Pancreas (tissue), 10 donors: ENCODE measurements at regions not wholly inside any gene's neighbourhood (a gene's known extent, or its start where the extent isn't known, plus 50 kb on each side); places are given as distances from the start of the nearest gene placed in this dataset.

Source experiments
- ATAC-seq, 4 donors: fragments of 200-7000 bp; cut with Tn5 transposase; one replicate each; pipeline versions ENCODE4 v1.8.0 to v1.9.1; 2020; ENCODE audit warnings: mild to moderate bottlenecking in 4 of 4, moderate library complexity in 4 of 4
- DNase-seq, 6 donors: peaks; one replicate each; pipeline ENCODE4 v3.0.0-alpha.2; 2020
- FAIRE-seq: peaks from 2 replicates; lab custom pipeline; 2012; peaks lifted over from hg19 to GRCh38; lab: Jason Lieb, UNC
- H3K27ac ChIP-seq, 4 donors: fragments of 200-600 bp; sonication (generic); 1 replicate in 3 of 4; 2 replicates in 1 of 4; pipeline versions ENCODE4 v1.5.0 to v1.8.0; 2020
- H3K27me3 ChIP-seq, 4 donors: fragments of 200-600 bp; one replicate each; pipeline ENCODE4 v1.8.0; 2021
- H3K36me3 ChIP-seq, 3 donors: fragments of 200-600 bp; sonication (generic) in 1 of 3; one replicate each; pipeline versions ENCODE4 v1.5.0 to v1.8.0; 2020 to 2021
- H3K4me1 ChIP-seq, 3 donors: fragments of 200-600 bp; one replicate each; pipeline ENCODE4 v1.8.0; 2021
- H3K4me3 ChIP-seq, 4 donors: fragments of 200-600 bp; sonication (generic) in 2 of 4; one replicate each; pipeline versions ENCODE4 v1.5.0 to v1.8.0; 2020 to 2021
- H3K9me3 ChIP-seq, 4 donors: fragments of 200-600 bp; one replicate each; pipeline ENCODE4 v1.8.0; 2021
- CTCF ChIP-seq, 4 donors: fragments of 200-600 bp; sonication (generic) in 3 of 4; IDR thresholded peaks; one replicate each; pipeline versions ENCODE4 v1.5.0 to v1.8.0; 2021; ENCODE audit warnings: antibody characterized with exemption in 4 of 4
- WGBS, 2 donors: extraction: QIAGEN DNeasy Blood & Tissue Kit; methylation state at CpG; one replicate each; pipeline ENCODE4 v1.1.7; 2013; 5-methylcytosine and 5-hydroxymethylcytosine counted together
- intact Hi-C, 3 donors: fragments of 100-400 bp; cut with DNase I; formaldehyde crosslinking; loops; one replicate each; pipeline versions ENCODE4 v1.11.1 to v1.14.2; 2022
- donor health status: healthy with polysubstance abuse.
- donor health status: DM: no; HTN: no; CAD: no; lungs with moderate emphysema.
- donor health status: DM: no; HTN: no; CAD: no.
- donor health status: control.
- donor health status: control.
- donor health status: Bipolar disorder and iron deficiency.
- donor health status: DM: yes; HTN: yes; CAD: no.
- donor health status: DM: no; HTN: no; CAD: no.
- donor health status: DM: no; HTN: no; CAD: no.
- donor health status: DM: yes; HTN: yes; CAD: no.

- intact Hi-C loops, result no loop called here
- 59 to 65% methylated on average over 5 of the region's 5 CpGs for WGBS, 2 donors
- ATAC-seq, result no peak
- no peaks in the 10 kb centered on the region for H3K4me1 ChIP-seq
- H3K27me3 ChIP-seq, result no peaks in the 10 kb centered on the region
- no peak for DNase-seq
- H3K27ac ChIP-seq, result no peak overlapping the region
- no peaks in the 10 kb centered on the region for H3K9me3 ChIP-seq
- H3K36me3 ChIP-seq, result no peaks in the 10 kb centered on the region
- no peak for FAIRE-seq
- TF ChIP-seq CTCF (IDR thresholded peaks at IDR 0.05), result no peak
- H3K4me3 ChIP-seq, result no peak overlapping the region
Measured at GRCh38 chr10:58898854-58899573, 277.4 kb upstream of the PHYHIPL start.

GRCh38 chr10:58901092-58901646, 275.3 kb upstream of the PHYHIPL start:
- Histone ChIP-seq H3K27me3 (no peaks in the 10 kb centered on the region), H3K4me3 (no peak overlapping the region), H3K9me3 (no peaks in the 10 kb centered on the region), H3K4me1 (no peaks in the 10 kb centered on the region), H3K36me3 (no peaks in the 10 kb centered on the region), H3K27ac (no peak overlapping the region)
- no peak for FAIRE-seq
- TF ChIP-seq CTCF (IDR thresholded peaks at IDR 0.05), result no peak
- no peak for ATAC-seq
- intact Hi-C loops, result no loop called here
- 84 to 95% methylated on average over 2 of the region's 2 CpGs for WGBS, 2 donors
- no peak for DNase-seq

GRCh38 chr10:58903071-58903470, 273.4 kb upstream of the PHYHIPL start:
- ATAC-seq, result no peak
- intact Hi-C loops, result no loop called here
- WGBS, 2 donors, result 81 to 91% methylated on average over 1 of the region's 1 CpG
- no peaks in the 10 kb centered on the region for H3K27me3 ChIP-seq
- no peaks in the 10 kb centered on the region for H3K9me3 ChIP-seq
- TF ChIP-seq CTCF (IDR thresholded peaks at IDR 0.05), result no peak
- DNase-seq, result no peak
- H3K36me3 ChIP-seq, result no peaks in the 10 kb centered on the region
- H3K4me1 ChIP-seq, result no peaks in the 10 kb centered on the region
- H3K4me3 ChIP-seq, result no peak overlapping the region
- no peak for FAIRE-seq
- no peak overlapping the region for H3K27ac ChIP-seq

- ATAC-seq (no peak), FAIRE-seq (no peak), DNase-seq (no peak)
- Histone ChIP-seq H3K27ac (no peak overlapping the region), H3K4me3 (no peak overlapping the region), H3K36me3 (no peaks in the 10 kb centered on the region), H3K27me3 (no peaks in the 10 kb centered on the region), H3K4me1 (no peaks in the 10 kb centered on the region), H3K9me3 (no peaks in the 10 kb centered on the region)
- 71 to 76% methylated on average over 2 of the region's 2 CpGs for WGBS, 2 donors
- no peak for TF ChIP-seq CTCF (IDR thresholded peaks at IDR 0.05)
- intact Hi-C loops, result no loop called here
Measured at GRCh38 chr10:58909881-58910280, 266.6 kb upstream of the PHYHIPL start.

GRCh38 chr10:58913717-58914116, 262.7 kb upstream of the PHYHIPL start:
- H3K27ac ChIP-seq, result no peak overlapping the region
- FAIRE-seq (no peak), DNase-seq (no peak), ATAC-seq (no peak)
- no peaks in the 10 kb centered on the region for H3K27me3 ChIP-seq
- H3K9me3 ChIP-seq, result no peaks in the 10 kb centered on the region
- 50 to 60% methylated on average over 3 of the region's 3 CpGs for WGBS, 2 donors
- H3K4me1 ChIP-seq, result no peaks in the 10 kb centered on the region
- H3K4me3 ChIP-seq, result no peak overlapping the region
- intact Hi-C loops, result no loop called here
- TF ChIP-seq CTCF (IDR thresholded peaks at IDR 0.05), result no peak
- no peaks in the 10 kb centered on the region for H3K36me3 ChIP-seq
